OCI-LY1 (cell line): ENCODE measurements at regions not wholly inside any gene's neighbourhood (a gene's known extent, or its start where the extent isn't known, plus 50 kb on each side); places are given as distances from the start of the nearest gene placed in this dataset.
"Not testable (repeated sequence)": the region's sequence is repeated elsewhere in the genome, so short reads cannot be mapped to it uniquely, and the experiment has no call there.

Experiments
- H2AFZ ChIP-seq: fragments of 200-600 bp; sonication (generic), shearing (Covaris generic); 2 replicates; pipeline ENCODE4 v1.6.0; 2014; ENCODE audit warnings: antibody characterized with exemption, mild to moderate bottlenecking, low read length
- H3F3A ChIP-seq: fragments of 200-600 bp; sonication (generic), shearing (Covaris generic); 2 replicates; pipeline ENCODE4 v1.6.0; 2014; ENCODE audit warnings: mild to moderate bottlenecking, antibody characterized with exemption, low read length, moderate library complexity; ENCODE audit not compliant: insufficient read depth
- H3K27ac ChIP-seq: fragments of 200-600 bp; sonication (generic); 2 replicates; pipeline ENCODE4 v1.5.1; 2014; ENCODE audit warnings: low read length, mixed run types, mild to moderate bottlenecking, low read depth; ENCODE audit not compliant: poor library complexity, severe bottlenecking
- H3K27me3 ChIP-seq: fragments of 200-600 bp; sonication (generic); 2 replicates; pipeline ENCODE4 v1.6.0; 2014; ENCODE audit warnings: antibody characterized with exemption, mild to moderate bottlenecking, low read length, moderate library complexity; ENCODE audit not compliant: insufficient read depth
- H3K36me3 ChIP-seq: fragments of 200-600 bp; sonication (generic); 2 replicates; pipeline ENCODE4 v1.6.1; 2014; ENCODE audit warnings: mild to moderate bottlenecking, antibody characterized with exemption, low read length, moderate library complexity, mixed read lengths; ENCODE audit not compliant: insufficient read depth
- H3K4me1 ChIP-seq: fragments of 200-600 bp; sonication (generic); 2 replicates; pipeline ENCODE4 v1.5.1; 2014; ENCODE audit warnings: mild to moderate bottlenecking, low read length, moderate library complexity; ENCODE audit not compliant: insufficient read depth, severe bottlenecking
- H3K4me2 ChIP-seq: fragments of 200-600 bp; sonication (generic), shearing (Covaris generic); 2 replicates; pipeline ENCODE4 v1.6.1; 2014; ENCODE audit warnings: low read length
- H3K4me3 ChIP-seq: fragments of 200-600 bp; sonication (generic); 2 replicates; pipeline ENCODE4 v1.5.1; 2014; ENCODE audit warnings: low read length, low read depth, mild to moderate bottlenecking, mixed read lengths; ENCODE audit not compliant: poor library complexity, severe bottlenecking
- H3K79me2 ChIP-seq: fragments of 200-600 bp; shearing (Covaris generic); 2 replicates; pipeline ENCODE4 v1.6.1; 2016; ENCODE audit warnings: mixed run types, low read length, mixed read lengths; ENCODE audit not compliant: insufficient read depth
- H3K9ac ChIP-seq: fragments of 200-600 bp; sonication (generic), shearing (Covaris generic); 2 replicates; pipeline ENCODE4 v1.6.1; 2014; ENCODE audit warnings: mild to moderate bottlenecking, low read length, mixed read lengths
- H3K9me2 ChIP-seq: fragments of 200-600 bp; sonication (generic), shearing (Covaris generic); 2 replicates; pipeline ENCODE4 v1.6.1; 2014; ENCODE audit warnings: low read depth, mild to moderate bottlenecking, low read length, mixed read lengths
- H3K9me3 ChIP-seq: fragments of 200-600 bp; shearing (Covaris generic); 2 replicates; pipeline ENCODE4 v1.6.1; 2014; ENCODE audit warnings: low read length, mixed read lengths
- H4K20me1 ChIP-seq: fragments of 200-600 bp; sonication (generic), shearing (Covaris generic); 2 replicates; pipeline ENCODE4 v1.6.0; 2016; ENCODE audit warnings: mild to moderate bottlenecking, low read length; ENCODE audit not compliant: insufficient read depth
- CTCF ChIP-seq: fragments of 200-600 bp; sonication (generic), shearing (Covaris generic); IDR thresholded peaks from 2 replicates; pipeline ENCODE4 v1.5.1; 2017; ENCODE audit warnings: mild to moderate bottlenecking, antibody characterized with exemption, low read length, moderate library complexity, mixed read lengths
- EZH2 ChIP-seq: fragments of 200-600 bp; sonication (generic), shearing (Covaris generic); IDR thresholded peaks from 2 replicates; pipeline ENCODE4 v1.8.0; 2017; ENCODE audit warnings: borderline replicate concordance, mixed run types, mild to moderate bottlenecking, antibody characterized with exemption, low read length, moderate library complexity, mixed read lengths

GRCh38 chr15:62250978-62251377 lies 85.9 kb upstream of the C2CD4B start:
- H2AFZ ChIP-seq: no peak overlapping the region
- no peaks in the 10 kb centered on the region for H3K9me2 ChIP-seq
- H3K4me1 ChIP-seq: no peaks in the 10 kb centered on the region
- no peaks in the 10 kb centered on the region for H3K9me3 ChIP-seq
- H3K9ac ChIP-seq: no peak overlapping the region
- no peaks in the 10 kb centered on the region for H4K20me1 ChIP-seq
- H3K27me3 ChIP-seq: no peaks in the 10 kb centered on the region
- H3K79me2 ChIP-seq: no peaks in the 10 kb centered on the region
- H3K36me3 ChIP-seq: no peaks in the 10 kb centered on the region
- no peaks in the 10 kb centered on the region for H3F3A ChIP-seq
- TF ChIP-seq CTCF (no peak), EZH2 (no peak)
- H3K4me2 ChIP-seq: no peak overlapping the region
- H3K27ac ChIP-seq: no peak overlapping the region
- no peak overlapping the region for H3K4me3 ChIP-seq

- no peak overlapping the region for H3K9ac ChIP-seq
- H3K27ac ChIP-seq: no peak overlapping the region
- H3K4me3 ChIP-seq: no peak overlapping the region
- H2AFZ ChIP-seq: no peak overlapping the region
- H3K9me3 ChIP-seq: no peaks in the 10 kb centered on the region
- H3K27me3 ChIP-seq: no peaks in the 10 kb centered on the region
- H3K79me2 ChIP-seq: no peaks in the 10 kb centered on the region
- no peak for TF ChIP-seq CTCF
- TF ChIP-seq EZH2: no peak
- H3K4me2 ChIP-seq: no peak overlapping the region
- no peaks in the 10 kb centered on the region for H3K4me1 ChIP-seq
- no peaks in the 10 kb centered on the region for H3F3A ChIP-seq
- H4K20me1 ChIP-seq: no peaks in the 10 kb centered on the region
- H3K36me3 ChIP-seq: no peaks in the 10 kb centered on the region
- no peaks in the 10 kb centered on the region for H3K9me2 ChIP-seq
These were observed 88.2 kb upstream of the C2CD4B start for GRCh38 chr15:62253294-62253693.

- TF ChIP-seq EZH2: no peak
- peak; percentile 79 for TF ChIP-seq CTCF
- Histone ChIP-seq H3K27ac (no peak overlapping the region), H3K4me2 (no peak overlapping the region), H3K4me3 (no peak overlapping the region), H3K79me2 (no peaks in the 10 kb centered on the region), H3K9me3 (no peaks in the 10 kb centered on the region), H2AFZ (no peak overlapping the region), H3K27me3 (no peaks in the 10 kb centered on the region), H3K9ac (no peak overlapping the region), H3K36me3 (no peaks in the 10 kb centered on the region), H3K4me1 (no peaks in the 10 kb centered on the region), H3K9me2 (no peaks in the 10 kb centered on the region), H4K20me1 (no peaks in the 10 kb centered on the region), H3F3A (no peaks in the 10 kb centered on the region)
These were observed 89.3 kb upstream of the C2CD4B start for GRCh38 chr15:62254137-62254934.

- H3K27me3 ChIP-seq: not testable (repeated sequence)
These were observed 91.3 kb upstream of the C2CD4B start for GRCh38 chr15:62256430-62256829.

More at GRCh38 chr15:62256430-62256829, 91.3 kb upstream of the C2CD4B start:
- not testable (repeated sequence) for H3K9me2 ChIP-seq, H3K9ac ChIP-seq, H3K9me3 ChIP-seq, H3K4me1 ChIP-seq, H3K4me3 ChIP-seq, H3K27ac ChIP-seq, H3K79me2 ChIP-seq, H4K20me1 ChIP-seq, H2AFZ ChIP-seq, H3F3A ChIP-seq, H3K4me2 ChIP-seq, H3K36me3 ChIP-seq
